Esophagus squamous epithelium (tissue), 4 donors: ENCODE measurements at regions not wholly inside any gene's neighbourhood (a gene's known extent, or its start where the extent isn't known, plus 50 kb on each side); places are given as distances from the start of the nearest gene placed in this dataset.

Experiments used
- POLR2A ChIP-seq, 4 donors: fragments of 450-650 bp; IDR thresholded peaks; one replicate each; pipeline ENCODE4 v1.6.1; 2017; ENCODE audit warnings: antibody characterized with exemption in 4 of 4, mild to moderate bottlenecking in 4 of 4, moderate library complexity in 3 of 4
- TF ChIP-seq, protein P1 (sequence below), 6 experiments: fragments of 450-650 bp in 4 of 6; fragments of 200-600 bp in 2 of 6; sonication (generic) in 2 of 6; IDR thresholded peaks; one replicate each; pipeline ENCODE4 v1.5.1; 2016 to 2019; ENCODE audit warnings: antibody characterized with exemption in 6 of 6, mild to moderate bottlenecking in 4 of 6, moderate library complexity in 4 of 6

DNA sequence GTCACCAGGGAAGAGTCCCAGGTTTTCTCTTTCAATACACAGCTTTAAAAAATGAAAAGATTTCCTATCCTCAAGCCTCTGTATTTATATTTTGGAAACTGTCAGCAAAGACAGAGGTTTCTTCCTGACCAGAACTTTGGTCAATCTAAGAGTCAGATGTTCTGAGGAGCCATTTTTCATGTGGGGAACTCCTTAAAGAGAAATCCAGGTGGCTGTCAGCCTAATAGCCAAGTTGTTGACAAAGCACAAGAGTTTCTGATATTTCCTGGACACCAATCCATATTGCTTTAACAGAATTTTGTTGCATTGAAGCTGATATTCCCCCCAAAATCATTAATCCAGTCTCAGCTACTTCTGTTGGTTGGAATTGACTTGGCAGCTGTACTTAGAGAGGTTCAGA is 318.6 kb upstream of the NFIA start:
- TF ChIP-seq, protein P1, sequence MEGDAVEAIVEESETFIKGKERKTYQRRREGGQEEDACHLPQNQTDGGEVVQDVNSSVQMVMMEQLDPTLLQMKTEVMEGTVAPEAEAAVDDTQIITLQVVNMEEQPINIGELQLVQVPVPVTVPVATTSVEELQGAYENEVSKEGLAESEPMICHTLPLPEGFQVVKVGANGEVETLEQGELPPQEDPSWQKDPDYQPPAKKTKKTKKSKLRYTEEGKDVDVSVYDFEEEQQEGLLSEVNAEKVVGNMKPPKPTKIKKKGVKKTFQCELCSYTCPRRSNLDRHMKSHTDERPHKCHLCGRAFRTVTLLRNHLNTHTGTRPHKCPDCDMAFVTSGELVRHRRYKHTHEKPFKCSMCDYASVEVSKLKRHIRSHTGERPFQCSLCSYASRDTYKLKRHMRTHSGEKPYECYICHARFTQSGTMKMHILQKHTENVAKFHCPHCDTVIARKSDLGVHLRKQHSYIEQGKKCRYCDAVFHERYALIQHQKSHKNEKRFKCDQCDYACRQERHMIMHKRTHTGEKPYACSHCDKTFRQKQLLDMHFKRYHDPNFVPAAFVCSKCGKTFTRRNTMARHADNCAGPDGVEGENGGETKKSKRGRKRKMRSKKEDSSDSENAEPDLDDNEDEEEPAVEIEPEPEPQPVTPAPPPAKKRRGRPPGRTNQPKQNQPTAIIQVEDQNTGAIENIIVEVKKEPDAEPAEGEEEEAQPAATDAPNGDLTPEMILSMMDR (IDR thresholded peaks at IDR 0.05): no peak
- no peak for TF ChIP-seq POLR2A (IDR thresholded peaks at IDR 0.05)
